Keratinocyte (primary cell): ENCODE measurements at regions not wholly inside any gene's neighbourhood (a gene's known extent, or its start where the extent isn't known, plus 50 kb on each side); places are given as distances from the start of the nearest gene placed in this dataset.
"Not testable (repeated sequence)": the region's sequence is repeated elsewhere in the genome, so short reads cannot be mapped to it uniquely, and the experiment has no call there.

Experiments
- DNase-seq: peaks from one replicate; pipeline ENCODE4 v3.0.0-alpha.2; 2011; ENCODE audit warnings: low read depth, missing footprints, low spot score
- FAIRE-seq: peaks from 2 replicates; lab custom pipeline; 2011; peaks lifted over from hg19 to GRCh38; lab: Jason Lieb, UNC
- H2AFZ ChIP-seq: 2 replicates; pipeline ENCODE4 v1.6.0; 2012; ENCODE audit warnings: low read length, control low read depth, inconsistent platforms; ENCODE audit not compliant: control insufficient read depth
- H3K27ac ChIP-seq: 2 replicates; pipeline ENCODE4 v1.5.1; 2011; ENCODE audit warnings: low read length; ENCODE audit not compliant: control insufficient read depth, insufficient read depth
- H3K27me3 ChIP-seq: 3 replicates; pipeline ENCODE4 v1.6.0; 2011; ENCODE audit warnings: low read length; ENCODE audit not compliant: control insufficient read depth, insufficient read depth; ENCODE audit errors: extremely low read depth
- H3K36me3 ChIP-seq, 2 experiments: 2 replicates in 1 of 2; 3 replicates in 1 of 2; pipeline ENCODE4 v1.5.1; 2011; ENCODE audit warnings: low read length in 2 of 2, mild to moderate bottlenecking in 1 of 2; ENCODE audit not compliant: control insufficient read depth in 2 of 2, insufficient read depth in 2 of 2; ENCODE audit errors: extremely low read depth in 1 of 2
- H3K4me1 ChIP-seq: 3 replicates; pipeline ENCODE4 v1.5.1; 2011; ENCODE audit warnings: low read length; ENCODE audit not compliant: control insufficient read depth, insufficient read depth; ENCODE audit errors: extremely low read depth
- H3K4me2 ChIP-seq: 3 replicates; pipeline ENCODE4 v1.6.0; 2011; ENCODE audit warnings: low read depth, low read length; ENCODE audit not compliant: control insufficient read depth, insufficient read depth; ENCODE audit errors: extremely low read depth
- H3K4me3 ChIP-seq, 3 experiments: fragments of 200-600 bp in 1 of 3; sonication (generic) in 1 of 3; 2 replicates in 2 of 3; 3 replicates in 1 of 3; pipeline ENCODE4 v1.5.1; 2011 to 2016; ENCODE audit warnings: low read length in 3 of 3, mild to moderate bottlenecking in 3 of 3, control low read depth in 2 of 3, inconsistent platforms in 1 of 3, low read depth in 1 of 3, mixed read lengths in 1 of 3, mixed run types in 1 of 3, moderate library complexity in 1 of 3; ENCODE audit not compliant: control insufficient read depth in 2 of 3, insufficient read depth in 2 of 3; ENCODE audit errors: extremely low read depth in 1 of 3
- H3K79me2 ChIP-seq: 2 replicates; pipeline ENCODE4 v1.6.0; 2012; ENCODE audit warnings: low read length; ENCODE audit not compliant: control insufficient read depth, insufficient read depth
- H3K9ac ChIP-seq: 3 replicates; pipeline ENCODE4 v1.6.0; 2011; ENCODE audit warnings: low read length; ENCODE audit not compliant: control insufficient read depth, insufficient read depth; ENCODE audit errors: extremely low read depth
- H3K9me1 ChIP-seq: 3 replicates; pipeline ENCODE4 v1.6.0; 2011; ENCODE audit warnings: low read length; ENCODE audit not compliant: control insufficient read depth, insufficient read depth; ENCODE audit errors: extremely low read depth
- H3K9me3 ChIP-seq: 2 replicates; pipeline ENCODE4 v1.5.1; 2012; ENCODE audit warnings: low read depth, low read length; ENCODE audit not compliant: control insufficient read depth
- H4K20me1 ChIP-seq: 3 replicates; pipeline ENCODE4 v1.6.0; 2011; ENCODE audit warnings: low read length; ENCODE audit not compliant: control insufficient read depth, insufficient read depth; ENCODE audit errors: extremely low read depth
- EZH2 ChIP-seq: IDR thresholded peaks from one replicate; pipeline ENCODE4 v1.6.1; 2012; ENCODE audit warnings: inconsistent platforms, mild to moderate bottlenecking, low read length, moderate library complexity
- dilution Hi-C: fragments of 300-500 bp; cut with MboI; formaldehyde crosslinking; loops from one replicate; pipeline ENCODE4 v1.7.0; 2020; ENCODE audit warnings: low sequenced_read_pairs; ENCODE audit not compliant: extremely low pct_ligation_motif_present
- TF ChIP-seq, protein P1 (sequence below), 3 experiments: IDR thresholded peaks in 1 of 3; conservative IDR thresholded peaks in 1 of 3; optimal IDR thresholded peaks in 1 of 3; 2 replicates in 2 of 3; 3 replicates in 1 of 3; pipeline versions ENCODE3 to v1.5.1; 2011; ENCODE audit warnings: low read length in 3 of 3, mild to moderate bottlenecking in 3 of 3, moderate library complexity in 2 of 3, control low read depth in 1 of 3, inconsistent platforms in 1 of 3; ENCODE audit not compliant: insufficient read depth in 2 of 3; ENCODE audit errors: extremely low read depth in 1 of 3

DNA sequence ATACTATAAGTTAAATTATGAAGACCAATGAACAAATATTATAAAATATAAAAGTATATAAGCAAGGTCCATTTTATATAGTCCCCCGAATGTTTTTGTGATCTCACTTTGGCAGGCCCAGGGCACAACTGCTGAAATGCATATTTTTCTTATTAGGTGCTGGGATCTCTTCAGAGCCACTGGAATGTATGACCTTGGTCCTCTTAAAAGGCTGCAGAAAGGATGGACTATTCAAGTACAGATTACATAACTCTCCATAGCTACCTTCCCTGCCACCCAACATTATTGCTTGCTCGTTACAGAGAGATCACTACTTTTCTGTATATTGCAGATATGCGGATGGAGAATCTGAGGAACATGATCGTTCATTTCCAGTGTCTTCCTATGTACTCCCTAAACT, 925.6 kb upstream of the CELF4 start:
- no peaks in the 10 kb centered on the region for H3K79me2 ChIP-seq
- H3K4me1 ChIP-seq: peaks cover 11% of the 10 kb centered on the region
- H2AFZ ChIP-seq: no peak overlapping the region
- no peaks in the 10 kb centered on the region for H3K36me3 ChIP-seq
- DNase-seq (no peak), FAIRE-seq (no peak)
- no peak overlapping the region for H3K9ac ChIP-seq
- no peak overlapping the region for H3K4me2 ChIP-seq
- no peak overlapping the region for H3K4me3 ChIP-seq
- TF ChIP-seq EZH2: no peak
- TF ChIP-seq, protein P1, sequence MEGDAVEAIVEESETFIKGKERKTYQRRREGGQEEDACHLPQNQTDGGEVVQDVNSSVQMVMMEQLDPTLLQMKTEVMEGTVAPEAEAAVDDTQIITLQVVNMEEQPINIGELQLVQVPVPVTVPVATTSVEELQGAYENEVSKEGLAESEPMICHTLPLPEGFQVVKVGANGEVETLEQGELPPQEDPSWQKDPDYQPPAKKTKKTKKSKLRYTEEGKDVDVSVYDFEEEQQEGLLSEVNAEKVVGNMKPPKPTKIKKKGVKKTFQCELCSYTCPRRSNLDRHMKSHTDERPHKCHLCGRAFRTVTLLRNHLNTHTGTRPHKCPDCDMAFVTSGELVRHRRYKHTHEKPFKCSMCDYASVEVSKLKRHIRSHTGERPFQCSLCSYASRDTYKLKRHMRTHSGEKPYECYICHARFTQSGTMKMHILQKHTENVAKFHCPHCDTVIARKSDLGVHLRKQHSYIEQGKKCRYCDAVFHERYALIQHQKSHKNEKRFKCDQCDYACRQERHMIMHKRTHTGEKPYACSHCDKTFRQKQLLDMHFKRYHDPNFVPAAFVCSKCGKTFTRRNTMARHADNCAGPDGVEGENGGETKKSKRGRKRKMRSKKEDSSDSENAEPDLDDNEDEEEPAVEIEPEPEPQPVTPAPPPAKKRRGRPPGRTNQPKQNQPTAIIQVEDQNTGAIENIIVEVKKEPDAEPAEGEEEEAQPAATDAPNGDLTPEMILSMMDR (optimal IDR thresholded peaks at IDR 0.05 in 1 of 3, IDR thresholded peaks at IDR 0.05 in 1 of 3, conservative IDR thresholded peaks at IDR 0.05 in 1 of 3; ENCODE audit: extremely low read depth in 1 of 3, insufficient read depth in 2 of 3, low read length in 3 of 3): no peak
- no peaks in the 10 kb centered on the region for H3K9me3 ChIP-seq
- dilution Hi-C loops: no loop called here
- H4K20me1 ChIP-seq: no peaks in the 10 kb centered on the region
- H3K27me3 ChIP-seq: no peaks in the 10 kb centered on the region
- H3K9me1 ChIP-seq: no peaks in the 10 kb centered on the region
- H3K27ac ChIP-seq: no peak overlapping the region

- DNase-seq, H3K36me3 ChIP-seq, H3K9me3 ChIP-seq, dilution Hi-C loops, H3K27me3 ChIP-seq, H3K27ac ChIP-seq, H3K4me2 ChIP-seq, H3K9ac ChIP-seq, H2AFZ ChIP-seq, H3K4me3 ChIP-seq, FAIRE-seq, H4K20me1 ChIP-seq, H3K9me1 ChIP-seq, H3K79me2 ChIP-seq: not testable (repeated sequence)
- peaks cover 10% of the 10 kb centered on the region for H3K4me1 ChIP-seq
Observed at GRCh38 chr18:38489721-38490120, 924.1 kb upstream of the CELF4 start.

GRCh38 chr18:38487521-38487920, 921.9 kb upstream of the CELF4 start:
- no peaks in the 10 kb centered on the region for H3K9me3 ChIP-seq
- H3K4me2 ChIP-seq: no peak overlapping the region
- no peak overlapping the region for H3K4me3 ChIP-seq
- no peaks in the 10 kb centered on the region for H3K27me3 ChIP-seq
- dilution Hi-C loops: no loop called here
- H4K20me1 ChIP-seq: no peaks in the 10 kb centered on the region
- H3K36me3 ChIP-seq: no peaks in the 10 kb centered on the region
- no peaks in the 10 kb centered on the region for H3K79me2 ChIP-seq
- H3K9me1 ChIP-seq: no peaks in the 10 kb centered on the region
- no peak for FAIRE-seq
- no peaks in the 10 kb centered on the region for H3K4me1 ChIP-seq
- DNase-seq: no peak
- H3K9ac ChIP-seq: no peak overlapping the region
- H3K27ac ChIP-seq: no peak overlapping the region
- TF ChIP-seq, protein P1 (optimal IDR thresholded peaks at IDR 0.05 in 1 of 3, IDR thresholded peaks at IDR 0.05 in 1 of 3, conservative IDR thresholded peaks at IDR 0.05 in 1 of 3; ENCODE audit: extremely low read depth in 1 of 3, insufficient read depth in 2 of 3, low read length in 3 of 3): no peak
- no peak for TF ChIP-seq EZH2
- no peak overlapping the region for H2AFZ ChIP-seq
